RPMI7951 (cell line): ENCODE measurements at regions not wholly inside any gene's neighbourhood (a gene's known extent, or its start where the extent isn't known, plus 50 kb on each side); places are given as distances from the start of the nearest gene placed in this dataset.

Experiments
- DNase-seq: peaks from one replicate; pipeline ENCODE4 v3.0.0-alpha.2; 2012; ENCODE audit warnings: low read depth

- no peak for DNase-seq
Observed at GRCh38 chr3:156760333-156760732, 65.8 kb upstream of the LEKR1 start.

GRCh38 chr3:156761007-156761406 is 65.1 kb upstream of the LEKR1 start:
- DNase-seq = no peak

GRCh38 chr3:156761713-156762451 is 64.3 kb upstream of the LEKR1 start:
- peak; percentile 58 for DNase-seq

- peak; percentile 82 for DNase-seq
Observed at GRCh38 chr3:156762631-156763185, 63.4 kb upstream of the LEKR1 start.

GRCh38 chr3:156763386-156763785 is 62.8 kb upstream of the LEKR1 start:
- no peak for DNase-seq

- DNase-seq = no peak
Observed at GRCh38 chr3:156763931-156764720, 62.0 kb upstream of the LEKR1 start.

GRCh38 chr3:156764751-156765150 is 61.4 kb upstream of the LEKR1 start:
- no peak for DNase-seq

- DNase-seq = no peak
Observed at GRCh38 chr3:156768390-156768789, 57.8 kb upstream of the LEKR1 start.

- no peak for DNase-seq
Observed at GRCh38 chr3:156769721-156770654, 56.2 kb upstream of the LEKR1 start.

- no peak for DNase-seq
Observed at GRCh38 chr3:156770699-156771414, 55.3 kb upstream of the LEKR1 start.

GRCh38 chr3:156772588-156773206 is 53.5 kb upstream of the LEKR1 start:
- DNase-seq = peak; percentile 59

- no peak for DNase-seq
Observed at GRCh38 chr3:156776031-156776430, 50.1 kb upstream of the LEKR1 start.
